ENCODE measurements at regions not wholly inside any gene's neighbourhood (a gene's known extent, or its start where the extent isn't known, plus 50 kb on each side); places are given as distances from the start of the nearest gene placed in this dataset.
A peak's percentile ranks its signal among the peaks of the same experiment; 100 is the strongest.
"Not testable (repeated sequence)": the region's sequence is repeated elsewhere in the genome, so short reads cannot be mapped to it uniquely, and the experiment has no call there.

DNA sequence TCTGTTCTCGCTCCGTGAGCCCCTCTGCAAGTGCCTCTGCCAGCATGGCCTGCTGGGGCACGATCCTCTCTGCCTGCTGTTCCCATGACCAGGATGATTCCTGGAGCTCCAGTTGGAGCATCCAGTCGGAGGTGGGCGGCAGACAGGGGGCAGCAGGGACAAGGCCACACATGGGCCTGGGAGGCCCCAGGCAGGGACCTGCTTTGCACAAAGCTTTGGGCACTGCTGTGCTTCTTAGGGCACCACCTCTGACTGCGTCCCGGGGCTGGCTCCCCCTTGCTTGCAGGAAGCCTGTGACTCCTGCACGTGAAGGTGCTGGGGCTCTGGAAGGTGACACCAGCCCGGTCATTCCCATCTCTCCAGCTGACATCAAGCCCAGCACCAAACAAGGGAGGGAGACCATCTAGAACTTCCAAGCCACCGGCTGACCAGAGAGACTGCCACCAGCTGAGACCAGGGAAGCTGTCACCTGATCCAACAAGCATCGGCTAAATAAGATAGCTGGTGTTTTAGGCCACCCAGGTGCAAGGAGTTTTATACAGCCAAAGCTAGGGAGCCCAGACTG is 174.8 kb upstream of the FOXD4L5 start:
- H3K4me3 ChIP-seq: no peak overlapping the region
- no peaks in the 10 kb centered on the region for H3K36me3 ChIP-seq
- no peaks in the 10 kb centered on the region for H3K27me3 ChIP-seq
- H3K9me3 ChIP-seq: no peaks in the 10 kb centered on the region
- no peak overlapping the region for H3K27ac ChIP-seq
- TF ChIP-seq, protein P1, sequence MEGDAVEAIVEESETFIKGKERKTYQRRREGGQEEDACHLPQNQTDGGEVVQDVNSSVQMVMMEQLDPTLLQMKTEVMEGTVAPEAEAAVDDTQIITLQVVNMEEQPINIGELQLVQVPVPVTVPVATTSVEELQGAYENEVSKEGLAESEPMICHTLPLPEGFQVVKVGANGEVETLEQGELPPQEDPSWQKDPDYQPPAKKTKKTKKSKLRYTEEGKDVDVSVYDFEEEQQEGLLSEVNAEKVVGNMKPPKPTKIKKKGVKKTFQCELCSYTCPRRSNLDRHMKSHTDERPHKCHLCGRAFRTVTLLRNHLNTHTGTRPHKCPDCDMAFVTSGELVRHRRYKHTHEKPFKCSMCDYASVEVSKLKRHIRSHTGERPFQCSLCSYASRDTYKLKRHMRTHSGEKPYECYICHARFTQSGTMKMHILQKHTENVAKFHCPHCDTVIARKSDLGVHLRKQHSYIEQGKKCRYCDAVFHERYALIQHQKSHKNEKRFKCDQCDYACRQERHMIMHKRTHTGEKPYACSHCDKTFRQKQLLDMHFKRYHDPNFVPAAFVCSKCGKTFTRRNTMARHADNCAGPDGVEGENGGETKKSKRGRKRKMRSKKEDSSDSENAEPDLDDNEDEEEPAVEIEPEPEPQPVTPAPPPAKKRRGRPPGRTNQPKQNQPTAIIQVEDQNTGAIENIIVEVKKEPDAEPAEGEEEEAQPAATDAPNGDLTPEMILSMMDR (IDR thresholded peaks at IDR 0.05): no peak
- no peaks in the 10 kb centered on the region for H3K4me1 ChIP-seq
- no peak for DNase-seq
- intact Hi-C loops (cut with DNase I; ENCODE audit: low total_unique reads): no loop called here

DNA sequence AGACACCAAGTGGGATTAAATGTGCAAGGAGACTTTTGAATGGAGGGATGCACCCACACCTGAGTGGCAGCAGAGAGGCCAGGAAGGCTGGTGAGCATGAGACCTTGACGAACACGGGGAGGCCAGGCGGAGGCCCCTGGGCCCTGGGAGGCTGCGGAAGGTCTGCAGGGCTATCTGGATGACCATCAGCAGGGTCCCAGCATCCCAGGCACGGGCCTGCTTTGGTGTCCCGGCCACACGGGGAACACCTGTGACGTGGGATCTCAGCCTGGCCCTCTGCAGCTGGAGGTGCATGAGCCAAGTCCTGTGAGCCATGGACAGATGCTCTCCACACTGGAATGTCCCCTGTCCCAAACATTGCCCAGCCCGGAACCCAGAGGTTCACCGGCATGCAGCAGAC is 174.0 kb upstream of the FOXD4L5 start:
- intact Hi-C loops (cut with DNase I; ENCODE audit: low total_unique reads): no loop called here
- DNase-seq: no peak
- Histone ChIP-seq H3K27ac (no peak overlapping the region), H3K4me3 (no peak overlapping the region), H3K27me3 (no peaks in the 10 kb centered on the region), H3K4me1 (no peaks in the 10 kb centered on the region), H3K36me3 (no peaks in the 10 kb centered on the region), H3K9me3 (no peaks in the 10 kb centered on the region)
- TF ChIP-seq, protein P1 (IDR thresholded peaks at IDR 0.05): no peak

DNA sequence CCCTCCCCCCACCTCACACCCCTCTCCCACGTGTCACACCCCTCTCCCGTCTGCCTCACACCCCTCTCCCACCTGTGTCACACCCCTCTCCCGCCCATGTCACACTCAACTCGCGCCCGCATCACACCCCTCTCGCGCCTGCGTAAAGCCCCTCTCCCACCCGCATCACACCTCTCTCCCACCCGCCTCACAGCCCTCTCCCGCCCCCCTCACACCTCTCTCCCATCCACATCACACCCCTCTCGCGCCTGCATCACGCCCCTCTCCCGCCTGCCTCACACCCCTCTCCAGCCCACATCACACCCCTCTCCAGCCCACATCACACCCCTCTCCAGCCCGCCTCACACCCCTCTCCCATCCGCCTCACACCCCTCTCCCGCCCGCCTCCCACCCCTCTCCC is 173.5 kb upstream of the FOXD4L5 start:
- Histone ChIP-seq H3K4me1 (no peaks in the 10 kb centered on the region), H3K27me3 (no peaks in the 10 kb centered on the region), H3K36me3 (no peaks in the 10 kb centered on the region), H3K4me3 (no peak overlapping the region), H3K9me3 (no peaks in the 10 kb centered on the region), H3K27ac (no peak overlapping the region)
- DNase-seq: peak in 1 of 2 donors; percentile 24
- TF ChIP-seq, protein P1 (IDR thresholded peaks at IDR 0.05): no peak
- intact Hi-C loops (cut with DNase I; ENCODE audit: low total_unique reads): no loop called here

DNA sequence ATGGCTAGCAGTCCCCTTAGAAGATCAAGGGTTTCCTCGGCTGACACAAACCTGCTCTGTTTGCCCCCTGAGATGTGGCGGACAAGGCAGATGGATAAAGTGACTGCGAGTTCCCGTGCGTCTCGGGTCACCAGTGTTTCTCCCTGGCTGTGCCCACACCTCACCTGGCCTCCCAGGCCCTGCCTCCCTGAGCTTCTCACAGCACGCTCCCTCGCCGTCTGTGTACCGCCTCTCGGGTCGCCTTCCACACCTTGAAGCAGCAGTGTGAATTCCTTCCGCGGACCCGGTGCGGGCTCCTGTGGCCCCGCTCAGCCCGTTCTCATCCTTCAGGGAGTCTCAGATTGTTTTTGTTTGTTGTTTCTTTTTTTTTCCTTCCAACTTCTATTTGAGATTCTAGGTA is 172.0 kb upstream of the FOXD4L5 start:
- DNase-seq: peak in 1 of 2 donors; percentile 60
- H3K4me1 ChIP-seq; H3K27ac ChIP-seq; intact Hi-C loops (cut with DNase I; ENCODE audit: low total_unique reads); H3K4me3 ChIP-seq; H3K9me3 ChIP-seq; H3K36me3 ChIP-seq; H3K27me3 ChIP-seq: not testable (repeated sequence)

DNA sequence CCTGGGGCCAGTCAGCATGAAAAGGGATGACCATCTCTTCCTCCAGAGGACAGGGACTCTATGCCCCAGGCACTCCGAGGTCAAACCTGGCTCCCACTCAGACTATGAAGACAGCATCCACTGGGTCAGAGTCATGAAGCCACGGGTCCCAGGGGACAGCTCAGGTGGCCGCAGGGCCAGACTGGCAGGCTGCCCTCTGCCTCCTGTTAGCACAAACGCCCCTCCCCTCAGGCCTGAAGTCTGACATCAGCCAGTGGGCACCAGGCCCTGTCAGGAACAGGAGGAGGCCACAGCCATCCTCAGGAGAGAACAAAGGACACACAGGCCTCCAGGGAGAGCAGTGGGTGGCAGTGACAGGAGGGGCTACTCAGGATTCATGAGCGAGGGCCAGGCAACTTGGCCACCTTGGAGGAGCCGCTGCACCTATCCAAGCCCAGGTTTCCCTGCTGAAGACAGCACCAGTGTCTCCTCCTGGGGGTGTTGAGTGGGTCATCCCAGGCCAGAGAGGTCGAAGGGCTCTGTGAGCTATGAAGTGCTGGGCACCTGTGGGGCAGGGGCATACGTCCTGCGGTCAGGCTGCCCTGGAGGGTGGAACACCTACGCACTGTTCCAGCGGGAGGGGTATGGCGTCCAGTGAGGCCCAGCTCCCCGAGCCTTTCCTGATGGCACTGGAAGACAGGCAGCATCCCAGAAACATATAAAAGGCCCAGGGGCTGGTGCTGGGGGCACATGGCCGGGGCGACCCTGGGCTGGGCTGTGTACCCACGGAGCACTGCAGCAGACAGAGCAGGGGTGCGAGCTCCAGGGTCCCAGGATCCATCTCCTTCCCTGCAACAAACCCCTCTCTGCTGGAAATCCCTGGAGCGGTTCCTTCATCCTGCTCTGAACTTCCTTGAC is 171.0 kb upstream of the FOXD4L5 start:
- H3K4me3 ChIP-seq; H3K27me3 ChIP-seq; H3K9me3 ChIP-seq; intact Hi-C loops (cut with DNase I; ENCODE audit: low total_unique reads); H3K4me1 ChIP-seq; H3K36me3 ChIP-seq; H3K27ac ChIP-seq: not testable (repeated sequence)
- DNase-seq: peak in 1 of 2 donors; percentile 49

DNA sequence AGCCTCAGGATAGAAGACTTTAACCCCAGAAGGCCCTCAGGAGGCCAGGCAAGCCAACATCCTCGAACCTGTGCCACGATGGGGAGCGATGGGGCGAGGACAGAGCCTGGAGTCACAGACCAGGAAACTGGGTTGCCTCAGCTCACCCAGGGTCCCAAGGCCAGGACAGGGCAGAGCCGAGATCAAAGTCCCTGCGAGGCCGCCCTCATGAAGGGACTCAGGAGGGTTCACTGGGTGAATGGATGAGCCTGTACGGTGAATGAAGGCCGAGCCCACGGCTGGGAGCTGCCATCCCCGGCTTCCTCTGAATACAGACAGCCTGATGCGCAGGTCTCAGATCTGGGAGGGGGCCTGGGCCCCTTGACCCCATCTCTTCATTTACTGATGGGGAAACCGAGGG is 170.1 kb upstream of the FOXD4L5 start:
- H3K27ac ChIP-seq; intact Hi-C loops (cut with DNase I; ENCODE audit: low total_unique reads); H3K4me1 ChIP-seq; H3K36me3 ChIP-seq; H3K4me3 ChIP-seq; H3K9me3 ChIP-seq; H3K27me3 ChIP-seq: not testable (repeated sequence)
- DNase-seq: peak in 1 of 2 donors; percentile 44

DNA sequence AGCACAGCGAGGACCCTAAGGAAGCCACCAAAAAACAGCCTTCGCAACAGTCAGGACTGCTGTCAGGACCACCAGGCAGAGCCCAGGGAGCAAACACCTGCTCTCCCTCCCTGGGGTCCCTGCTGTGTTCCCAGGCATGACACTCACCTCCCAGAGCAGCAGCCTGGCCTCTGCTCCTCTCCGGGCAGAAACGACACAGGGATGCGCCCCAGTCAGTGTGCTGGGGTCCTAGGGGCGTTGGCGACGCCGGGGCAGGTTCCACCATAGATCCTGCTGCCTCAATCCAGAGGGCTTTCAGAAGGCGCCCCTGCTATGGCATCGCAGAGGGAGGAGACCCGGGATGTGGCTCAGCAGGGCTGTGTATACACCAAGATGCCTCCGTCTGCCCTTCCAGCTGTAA is 169.7 kb upstream of the FOXD4L5 start:
- H3K4me3 ChIP-seq; H3K36me3 ChIP-seq; intact Hi-C loops (cut with DNase I; ENCODE audit: low total_unique reads); H3K4me1 ChIP-seq; H3K9me3 ChIP-seq; H3K27ac ChIP-seq; H3K27me3 ChIP-seq: not testable (repeated sequence)
- peak in 1 of 2 donors; percentile 45 for DNase-seq

DNA sequence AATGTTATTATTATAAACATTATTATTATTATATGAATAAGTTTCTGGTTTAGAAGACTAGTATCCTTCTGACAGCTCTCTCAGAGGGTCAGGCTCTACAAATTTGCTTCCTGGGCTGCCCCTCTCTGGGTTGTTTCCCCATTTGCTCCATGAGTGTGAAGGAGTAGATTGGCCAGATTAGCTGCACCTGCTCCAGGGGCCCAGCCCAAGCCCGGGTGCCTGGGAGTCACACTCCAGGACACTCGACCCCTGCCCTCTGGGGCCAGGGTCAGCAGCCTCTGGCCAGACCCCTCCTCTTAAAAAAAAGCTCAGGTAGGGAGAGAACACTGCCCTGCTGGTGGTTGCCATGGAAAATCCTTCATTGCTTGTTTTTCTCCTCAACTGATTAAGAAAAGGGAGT is 169.0 kb upstream of the FOXD4L5 start:
- peak in 1 of 2 donors; percentile 23 for DNase-seq
- H3K4me3 ChIP-seq; intact Hi-C loops (cut with DNase I; ENCODE audit: low total_unique reads); H3K9me3 ChIP-seq; H3K27me3 ChIP-seq; H3K4me1 ChIP-seq; H3K36me3 ChIP-seq; H3K27ac ChIP-seq: not testable (repeated sequence)

DNA sequence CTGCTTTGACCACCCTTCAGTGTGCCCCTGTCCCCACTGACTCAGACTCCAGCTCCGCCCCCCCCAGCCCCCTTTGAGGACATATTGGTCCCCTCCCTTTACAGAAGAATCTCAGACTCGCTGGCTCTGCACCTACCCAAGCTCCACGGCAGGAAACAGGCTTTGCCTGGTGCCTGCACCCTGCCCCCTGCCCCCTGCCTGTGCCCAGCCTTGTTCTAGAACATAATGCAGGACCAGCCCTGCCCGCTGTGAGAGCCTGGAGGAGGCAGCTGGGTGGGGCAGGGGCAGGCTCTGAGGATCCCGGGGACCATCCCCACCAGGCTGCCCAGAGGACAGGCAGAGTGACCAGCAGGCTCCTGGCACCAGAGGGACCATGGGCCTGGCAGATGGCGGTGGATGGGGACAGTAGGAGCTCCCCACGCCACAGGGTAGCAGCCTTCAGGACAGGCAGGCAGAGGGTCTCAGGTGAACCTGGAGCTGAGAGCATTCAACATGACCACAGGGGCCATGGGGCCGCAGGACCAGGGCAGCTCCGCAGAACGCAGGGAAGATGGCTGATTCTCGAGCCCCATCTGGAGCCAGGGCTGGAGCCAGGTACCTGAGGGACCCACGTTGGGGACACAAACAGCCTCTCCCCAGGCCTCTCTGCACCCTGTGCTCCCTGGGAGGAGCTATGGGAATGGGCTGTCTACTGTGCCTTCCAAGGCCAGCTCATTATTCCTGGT is 165.0 kb upstream of the FOXD4L5 start:
- H3K4me3 ChIP-seq; H3K36me3 ChIP-seq; H3K9me3 ChIP-seq; H3K27ac ChIP-seq; intact Hi-C loops (cut with DNase I; ENCODE audit: low total_unique reads); H3K27me3 ChIP-seq; H3K4me1 ChIP-seq: not testable (repeated sequence)
- peak in 1 of 2 donors; percentile 35 for DNase-seq
